HFFc6 (cell line): ENCODE measurements at regions not wholly inside any gene's neighbourhood (a gene's known extent, or its start where the extent isn't known, plus 50 kb on each side); places are given as distances from the start of the nearest gene placed in this dataset.

ENCODE experiments used
- DNase-seq: peaks from one replicate; pipeline ENCODE4 v3.0.0-alpha.2; 2018
- H3K27ac Mint-ChIP-seq: 2 replicates; pipeline ENCODE4 v1.8.0; 2020; ENCODE audit warnings: mild to moderate bottlenecking, mixed read lengths
- H3K27me3 Mint-ChIP-seq: 2 replicates; pipeline ENCODE4 v1.8.0; 2021; ENCODE audit warnings: mild to moderate bottlenecking, moderate library complexity, mixed read lengths; ENCODE audit not compliant: insufficient read depth
- H3K36me3 Mint-ChIP-seq: 2 replicates; pipeline ENCODE4 v1.8.0; 2021; ENCODE audit warnings: low read depth, mixed read lengths
- H3K4me1 Mint-ChIP-seq: 2 replicates; pipeline ENCODE4 v1.8.0; 2020; ENCODE audit warnings: low read depth, mixed read lengths
- H3K4me3 Mint-ChIP-seq: 2 replicates; pipeline ENCODE4 v1.8.0; 2020; ENCODE audit warnings: mild to moderate bottlenecking, moderate library complexity, mixed read lengths
- H3K9me3 Mint-ChIP-seq: 2 replicates; pipeline ENCODE4 v1.8.0; 2020; ENCODE audit warnings: mild to moderate bottlenecking, mixed read lengths
- CTCF ChIP-seq: fragments of 200-600 bp; sonication (generic); IDR thresholded peaks from 2 replicates; pipeline ENCODE4 v1.5.0; 2021; ENCODE audit warnings: antibody characterized with exemption, mild to moderate bottlenecking

- TF ChIP-seq CTCF = no peak
- Mint-ChIP-seq H3K4me1 (no peaks in the 10 kb centered on the region), H3K9me3 (no peaks in the 10 kb centered on the region; the same call in none of the 2 replicates), H3K36me3 (no peaks in the 10 kb centered on the region), H3K27me3 (no peaks in the 10 kb centered on the region), H3K27ac (no peak overlapping the region), H3K4me3 (no peak overlapping the region)
- no peak for DNase-seq
Observed at GRCh38 chr10:106038246-106038645, 1126.3 kb downstream of the SORCS1 start.

GRCh38 chr10:106033065-106033464 lies 1131.4 kb downstream of the SORCS1 start:
- no peak overlapping the region for H3K27ac Mint-ChIP-seq
- DNase-seq = no peak
- no peaks in the 10 kb centered on the region; the same call in 1 of the 2 replicates for H3K27me3 Mint-ChIP-seq
- no peaks in the 10 kb centered on the region for H3K36me3 Mint-ChIP-seq
- no peak overlapping the region for H3K4me3 Mint-ChIP-seq
- peaks cover 5% of the 10 kb centered on the region for H3K9me3 Mint-ChIP-seq
- no peaks in the 10 kb centered on the region for H3K4me1 Mint-ChIP-seq
- no peak for TF ChIP-seq CTCF

GRCh38 chr10:106032450-106033002 lies 1132.0 kb downstream of the SORCS1 start:
- H3K4me1 Mint-ChIP-seq = no peaks in the 10 kb centered on the region
- no peaks in the 10 kb centered on the region for H3K36me3 Mint-ChIP-seq
- no peak overlapping the region for H3K4me3 Mint-ChIP-seq
- no peak for TF ChIP-seq CTCF
- DNase-seq = no peak
- H3K27me3 Mint-ChIP-seq = no peaks in the 10 kb centered on the region; the same call in 1 of the 2 replicates
- H3K9me3 Mint-ChIP-seq = peaks cover 11% of the 10 kb centered on the region
- H3K27ac Mint-ChIP-seq = no peak overlapping the region

GRCh38 chr10:106027240-106027639 lies 1137.3 kb downstream of the SORCS1 start:
- Mint-ChIP-seq H3K4me1 (no peaks in the 10 kb centered on the region), H3K27ac (no peak overlapping the region), H3K9me3 (peaks cover 24% of the 10 kb centered on the region), H3K36me3 (no peaks in the 10 kb centered on the region), H3K4me3 (no peak overlapping the region), H3K27me3 (no peaks in the 10 kb centered on the region; the same call in 1 of the 2 replicates)
- DNase-seq = no peak
- TF ChIP-seq CTCF = no peak

- Mint-ChIP-seq H3K9me3 (peaks cover 24% of the 10 kb centered on the region), H3K4me3 (no peak overlapping the region), H3K36me3 (no peaks in the 10 kb centered on the region), H3K27me3 (no peaks in the 10 kb centered on the region; the same call in 1 of the 2 replicates), H3K4me1 (no peaks in the 10 kb centered on the region), H3K27ac (no peak overlapping the region)
- TF ChIP-seq CTCF = no peak
- DNase-seq = no peak
Observed at GRCh38 chr10:106025208-106025811, 1139.2 kb downstream of the SORCS1 start.
